ENCODE measurements at regions not wholly inside any gene's neighbourhood (a gene's known extent, or its start where the extent isn't known, plus 50 kb on each side); places are given as distances from the start of the nearest gene placed in this dataset.

DNA sequence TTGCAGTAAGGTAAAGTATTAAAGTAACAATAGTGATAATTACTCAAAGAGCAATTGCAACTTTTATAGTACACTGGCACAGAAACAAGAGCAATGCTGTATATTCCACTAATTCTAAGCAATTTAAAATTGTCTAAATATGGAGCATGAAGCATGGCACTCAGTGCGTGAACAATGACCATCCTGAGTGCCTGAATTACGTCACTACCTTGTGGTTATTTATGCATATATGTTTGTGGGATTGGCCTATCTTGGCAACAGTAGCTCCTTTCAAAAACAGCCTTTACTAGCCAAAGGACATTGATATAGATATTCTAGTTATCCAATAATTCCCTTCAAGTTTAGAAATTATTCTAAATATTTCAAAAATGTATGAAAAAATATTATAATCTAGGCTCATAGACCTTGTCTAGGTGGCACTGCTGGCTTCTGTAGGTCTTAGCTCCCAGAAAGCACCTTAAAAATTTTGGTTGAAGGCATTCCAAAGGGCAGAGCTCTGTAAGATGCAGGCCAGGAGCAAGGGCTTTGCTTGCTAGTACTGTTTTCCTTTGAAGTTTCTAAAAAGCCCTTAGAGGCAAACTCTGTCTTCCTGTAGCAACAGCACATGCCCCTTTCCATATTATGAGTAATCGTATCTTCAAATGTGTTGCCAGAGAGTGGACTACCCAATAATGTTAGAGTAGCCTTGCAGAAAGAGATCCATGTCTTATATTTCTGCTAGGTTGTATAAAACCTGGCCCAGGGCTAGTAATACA lies 719.3 kb downstream of the NR2F1-AS1 start:
- TF ChIP-seq, protein P1, sequence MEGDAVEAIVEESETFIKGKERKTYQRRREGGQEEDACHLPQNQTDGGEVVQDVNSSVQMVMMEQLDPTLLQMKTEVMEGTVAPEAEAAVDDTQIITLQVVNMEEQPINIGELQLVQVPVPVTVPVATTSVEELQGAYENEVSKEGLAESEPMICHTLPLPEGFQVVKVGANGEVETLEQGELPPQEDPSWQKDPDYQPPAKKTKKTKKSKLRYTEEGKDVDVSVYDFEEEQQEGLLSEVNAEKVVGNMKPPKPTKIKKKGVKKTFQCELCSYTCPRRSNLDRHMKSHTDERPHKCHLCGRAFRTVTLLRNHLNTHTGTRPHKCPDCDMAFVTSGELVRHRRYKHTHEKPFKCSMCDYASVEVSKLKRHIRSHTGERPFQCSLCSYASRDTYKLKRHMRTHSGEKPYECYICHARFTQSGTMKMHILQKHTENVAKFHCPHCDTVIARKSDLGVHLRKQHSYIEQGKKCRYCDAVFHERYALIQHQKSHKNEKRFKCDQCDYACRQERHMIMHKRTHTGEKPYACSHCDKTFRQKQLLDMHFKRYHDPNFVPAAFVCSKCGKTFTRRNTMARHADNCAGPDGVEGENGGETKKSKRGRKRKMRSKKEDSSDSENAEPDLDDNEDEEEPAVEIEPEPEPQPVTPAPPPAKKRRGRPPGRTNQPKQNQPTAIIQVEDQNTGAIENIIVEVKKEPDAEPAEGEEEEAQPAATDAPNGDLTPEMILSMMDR (IDR thresholded peaks at IDR 0.05; ENCODE audit: control extremely low read depth, extremely low read depth, low read depth, missing control alignments): no peak
- no peak for DNase-seq (ENCODE audit: extremely low spot score)
- POLR2A ChIA-PET: no interaction called here
- CTCF ChIA-PET: interaction anchor here (1.4 kb wide), 1 partner anchor 13 kb away, joined by 4 read pairs; no protein-coding TSS in a partner anchor

DNA sequence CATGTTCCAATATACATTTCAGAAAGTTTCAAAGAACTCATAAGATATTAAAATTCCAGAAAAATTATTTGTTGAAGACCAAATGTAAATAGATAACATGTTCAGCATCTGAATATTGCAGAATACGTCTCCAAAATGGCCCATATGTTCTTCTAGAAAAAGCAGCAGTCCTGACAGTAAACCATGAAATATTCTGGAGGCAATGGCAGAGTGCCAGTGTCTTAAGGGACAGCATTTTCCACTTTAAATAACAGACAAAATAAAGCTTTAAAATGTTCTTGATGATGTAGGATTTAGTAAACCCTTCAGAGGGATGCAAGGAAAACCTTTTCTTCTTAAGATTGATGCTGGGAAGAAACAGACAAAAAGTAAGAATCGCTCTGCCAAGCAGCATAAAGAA lies 721.0 kb downstream of the NR2F1-AS1 start:
- ChIA-PET POLR2A (no interaction called here), CTCF (no interaction called here)
- TF ChIP-seq, protein P1 (IDR thresholded peaks at IDR 0.05; ENCODE audit: control extremely low read depth, extremely low read depth, low read depth, missing control alignments): no peak
- no peak for DNase-seq (ENCODE audit: extremely low spot score)

DNA sequence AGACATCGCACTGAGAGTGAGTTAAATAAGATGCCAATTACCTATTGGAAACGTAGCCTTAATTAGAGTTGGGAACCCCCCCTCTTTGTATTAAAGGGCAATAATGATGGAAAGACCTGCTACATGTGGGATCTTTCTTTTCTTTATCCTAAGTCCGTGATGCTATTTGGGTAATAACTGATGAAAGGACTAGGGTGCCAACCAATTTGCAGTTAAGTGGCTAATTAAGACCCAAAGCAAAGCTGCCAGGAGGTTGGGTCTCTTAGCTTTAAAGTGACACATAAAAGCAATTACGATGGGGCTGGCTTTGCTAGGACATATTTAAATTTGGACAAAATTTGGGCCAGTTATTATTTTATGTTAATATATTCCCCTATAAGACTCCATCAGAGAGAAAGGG lies 728.8 kb downstream of the NR2F1-AS1 start:
- CTCF ChIA-PET: no interaction called here
- DNase-seq (ENCODE audit: extremely low spot score): no peak
- POLR2A ChIA-PET: no interaction called here
- TF ChIP-seq, protein P1 (IDR thresholded peaks at IDR 0.05; ENCODE audit: control extremely low read depth, extremely low read depth, low read depth, missing control alignments): no peak

DNA sequence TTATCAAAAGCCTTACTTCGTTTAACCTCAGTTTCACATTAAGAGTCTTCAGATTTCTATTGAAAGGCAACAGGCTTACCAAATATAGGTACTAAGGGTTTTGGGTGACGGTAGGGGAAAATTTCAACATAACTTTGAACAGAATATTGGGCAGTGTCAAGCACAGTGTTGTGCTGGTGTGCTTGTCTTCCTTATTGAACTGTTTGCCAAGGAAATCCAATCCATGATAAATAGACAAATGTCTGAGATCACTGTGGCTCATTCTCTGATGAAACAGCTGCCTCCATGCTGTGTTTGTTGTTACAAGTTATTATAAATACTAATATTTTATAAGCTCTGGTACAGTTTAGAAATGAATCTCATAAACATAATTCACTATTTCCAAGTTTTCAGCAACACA lies 730.1 kb downstream of the NR2F1-AS1 start:
- TF ChIP-seq, protein P1 (IDR thresholded peaks at IDR 0.05; ENCODE audit: control extremely low read depth, extremely low read depth, low read depth, missing control alignments): no peak
- CTCF ChIA-PET: no interaction called here
- POLR2A ChIA-PET: no interaction called here
- no peak for DNase-seq (ENCODE audit: extremely low spot score)

DNA sequence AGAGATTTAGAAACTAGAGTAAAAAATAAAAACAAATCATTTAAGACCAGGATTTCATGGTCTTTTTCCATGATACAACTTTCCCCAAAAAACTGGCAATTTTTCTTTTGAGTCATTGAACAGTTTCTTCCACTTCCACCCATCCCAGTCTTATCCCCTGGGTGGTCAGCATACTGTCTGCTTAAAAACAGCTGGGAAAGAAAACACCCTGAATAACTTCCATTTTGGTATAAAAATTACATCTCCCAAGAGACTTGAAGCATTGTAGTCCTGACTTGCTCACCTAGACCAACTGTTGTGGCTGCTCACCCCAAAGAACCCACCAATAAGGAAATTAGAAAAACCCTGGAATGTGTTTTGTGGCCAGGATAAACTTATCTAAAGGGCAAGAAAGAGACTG lies 731.3 kb downstream of the NR2F1-AS1 start:
- TF ChIP-seq, protein P1 (IDR thresholded peaks at IDR 0.05; ENCODE audit: control extremely low read depth, extremely low read depth, low read depth, missing control alignments): no peak
- DNase-seq (ENCODE audit: extremely low spot score): no peak
- ChIA-PET POLR2A (no interaction called here), CTCF (interaction anchor here (1.7 kb wide), 1 partner anchor 14 kb away, joined by 6 read pairs; no protein-coding TSS in a partner anchor)

DNA sequence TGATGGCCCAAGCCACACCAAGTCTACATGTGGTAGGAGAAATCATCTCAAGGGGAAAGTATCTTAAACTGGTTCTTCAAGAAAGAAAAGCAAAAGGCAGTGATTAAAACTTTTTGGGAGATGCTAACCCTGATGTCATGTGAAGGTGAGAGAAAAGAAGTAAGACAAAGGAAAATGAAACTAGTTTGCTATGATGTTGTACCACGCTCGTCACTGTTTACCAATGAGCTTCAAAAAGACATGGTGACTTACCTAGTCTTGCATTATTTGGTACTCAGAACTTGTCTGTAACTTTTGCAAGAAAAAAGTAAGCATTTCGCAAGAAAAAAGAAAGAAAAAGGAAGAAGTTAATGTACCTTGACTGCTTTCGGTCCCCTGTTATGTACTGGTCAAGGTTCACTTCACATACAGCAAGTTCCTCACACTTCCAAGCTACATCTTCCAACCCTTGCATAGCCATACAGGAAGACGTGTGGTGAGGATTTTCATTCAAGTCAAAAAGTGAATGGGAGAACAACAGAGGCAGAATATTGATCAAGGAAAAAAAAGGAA lies 739.3 kb downstream of the NR2F1-AS1 start:
- POLR2A ChIA-PET: no interaction called here
- no peak for DNase-seq (ENCODE audit: extremely low spot score)
- CTCF ChIA-PET: interaction anchor here (1.3 kb wide), 1 partner anchor 15 kb away, joined by 4 read pairs; no protein-coding TSS in a partner anchor
- TF ChIP-seq, protein P1 (IDR thresholded peaks at IDR 0.05; ENCODE audit: control extremely low read depth, extremely low read depth, low read depth, missing control alignments): no peak

Data from GM10248 (cell line).